Transverse colon (tissue), 4 donors: ENCODE measurements at regions not wholly inside any gene's neighbourhood (a gene's known extent, or its start where the extent isn't known, plus 50 kb on each side); places are given as distances from the start of the nearest gene placed in this dataset.

ENCODE experiments used
- DNase-seq: peaks from one replicate; pipeline ENCODE4 v3.0.0-alpha.2; 2019
- H3K27ac ChIP-seq, 4 donors: fragments of 200-600 bp; sonication (generic); 2 replicates each; pipeline ENCODE4 v1.5.1; 2016 to 2018; ENCODE audit warnings: inconsistent platforms in 4 of 4
- H3K27me3 ChIP-seq: fragments of 200-600 bp; sonication (generic); 2 replicates; pipeline ENCODE4 v1.5.1; 2017; ENCODE audit warnings: inconsistent platforms
- H3K36me3 ChIP-seq, 4 donors: fragments of 200-600 bp; sonication (generic); 2 replicates each; pipeline ENCODE4 v1.5.1; 2017 to 2019; ENCODE audit warnings: inconsistent platforms in 4 of 4
- H3K4me1 ChIP-seq, 4 donors: fragments of 200-600 bp; sonication (generic); 2 replicates each; pipeline ENCODE4 v1.5.1; 2017 to 2020; ENCODE audit warnings: inconsistent platforms in 4 of 4
- H3K4me3 ChIP-seq, 4 donors: fragments of 200-600 bp; sonication (generic); 1 replicate in 1 of 4; 2 replicates in 3 of 4; pipeline versions ENCODE4 v1.5.1 to v1.6.1; 2017 to 2019; ENCODE audit warnings: inconsistent platforms in 4 of 4
- H3K9me3 ChIP-seq, 2 donors: fragments of 200-600 bp; sonication (generic); 2 replicates each; pipeline ENCODE4 v1.5.1; 2017 to 2019; ENCODE audit warnings: inconsistent platforms in 2 of 2
- CTCF ChIP-seq, 5 experiments: fragments of 200-600 bp in 3 of 5; fragments of 450-650 bp in 2 of 5; sonication (generic) in 3 of 5; IDR thresholded peaks; 1 replicate in 2 of 5; 2 replicates in 3 of 5; pipeline ENCODE4 v1.5.1; 2016 to 2017; ENCODE audit warnings: antibody characterized with exemption in 5 of 5, inconsistent platforms in 3 of 5, mild to moderate bottlenecking in 2 of 5, moderate library complexity in 1 of 5
- EP300 ChIP-seq: sonication (generic); formaldehyde crosslinking; IDR thresholded peaks from one replicate; pipeline ENCODE4 v1.6.1; 2017; ENCODE audit warnings: antibody characterized with exemption, low read depth
- POLR2A ChIP-seq: fragments of 450-650 bp; IDR thresholded peaks from one replicate; pipeline ENCODE4 v1.6.1; 2016; ENCODE audit warnings: antibody characterized with exemption, mild to moderate bottlenecking, moderate library complexity
- POLR2AphosphoS5 ChIP-seq, 3 donors: sonication (generic); formaldehyde crosslinking; IDR thresholded peaks; one replicate each; pipeline ENCODE4 v1.6.1; 2016; ENCODE audit warnings: antibody characterized with exemption in 3 of 3
- WGBS, 2 donors: methylation state at CpG; one replicate each; pipeline ENCODE4 v1.1.5; 2018; ENCODE audit warnings: low coverage in 1 of 2; 5-methylcytosine and 5-hydroxymethylcytosine counted together
- in situ Hi-C, 4 donors: fragments of 200-750 bp; cut with MboI; loops; one replicate each; pipeline versions ENCODE4 v1.15.0 to v1.15.1; 2017; ENCODE audit warnings: low sequenced_read_pairs in 3 of 4, low pct_ligation_motif_present in 1 of 4, low pct_unique_long_range_greater_than_20kb in 1 of 4
- intact Hi-C: fragments of 100-400 bp; cut with DNase I; formaldehyde crosslinking; loops from one replicate; pipeline ENCODE4 v1.15.1; 2023; ENCODE audit warnings: low total_unique reads

DNA sequence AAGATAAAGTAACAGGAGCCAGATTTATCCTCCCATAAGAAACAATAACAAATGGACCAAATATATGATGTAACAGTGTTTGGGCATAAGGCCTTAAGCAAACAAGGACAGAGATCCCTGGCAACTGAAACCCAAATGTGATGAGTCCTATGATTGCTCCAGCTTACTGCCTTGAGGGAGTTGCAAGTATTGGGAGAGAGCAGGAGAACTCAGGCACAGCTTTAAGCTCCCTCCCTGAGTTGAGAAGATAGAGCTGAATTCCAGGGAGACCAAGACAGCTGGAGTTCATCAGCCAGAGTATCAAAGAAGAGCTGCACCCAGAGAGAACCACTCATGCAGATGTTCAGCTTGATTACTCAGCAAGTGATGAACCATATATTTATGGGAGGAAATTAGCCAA, 814.5 kb upstream of the RAB6C start:
- intact Hi-C loops: no loop called here
- DNase-seq: no peak
- Histone ChIP-seq H3K4me3 (no peak overlapping the region), H3K27me3 (no peaks in the 10 kb centered on the region), H3K27ac (no peak overlapping the region), H3K36me3 (no peaks in the 10 kb centered on the region), H3K4me1 (no peaks in the 10 kb centered on the region), H3K9me3 (no peaks in the 10 kb centered on the region)
- no peak for TF ChIP-seq CTCF (IDR thresholded peaks at IDR 0.05)
- TF ChIP-seq EP300: no peak
- TF ChIP-seq POLR2AphosphoS5 (IDR thresholded peaks at IDR 0.05): no peak
- TF ChIP-seq POLR2A: no peak
- in situ Hi-C loops: no loop called here

DNA sequence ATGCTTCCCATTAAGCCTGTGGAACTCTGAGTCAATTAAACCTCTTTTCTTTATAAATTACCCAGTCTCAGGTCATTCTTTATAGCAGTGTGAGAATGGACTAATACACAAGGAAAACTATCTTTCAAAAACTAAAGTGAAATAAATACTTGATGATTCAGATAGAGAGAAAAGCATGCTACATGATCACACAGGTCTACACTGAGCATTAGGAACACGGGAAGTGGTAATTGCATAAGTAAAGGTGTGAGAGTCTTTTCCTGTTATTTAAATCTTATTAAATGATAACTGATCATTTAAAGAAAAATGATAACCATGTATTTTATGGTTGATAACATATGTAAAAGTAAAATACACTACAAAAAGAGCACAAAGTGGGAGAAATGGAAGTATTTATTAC, 812.0 kb upstream of the RAB6C start:
- TF ChIP-seq EP300: no peak
- no peak for TF ChIP-seq CTCF (IDR thresholded peaks at IDR 0.05)
- TF ChIP-seq POLR2AphosphoS5 (IDR thresholded peaks at IDR 0.05): no peak
- no peak for TF ChIP-seq POLR2A
- Histone ChIP-seq H3K4me1 (no peaks in the 10 kb centered on the region), H3K4me3 (no peak overlapping the region), H3K9me3 (no peaks in the 10 kb centered on the region), H3K27ac (no peak overlapping the region), H3K36me3 (no peaks in the 10 kb centered on the region), H3K27me3 (no peaks in the 10 kb centered on the region)
- intact Hi-C loops: no loop called here
- DNase-seq: no peak
- in situ Hi-C loops: no loop called here
- 84 to 85% methylated on average over 1 of the region's 1 CpG for WGBS, 2 donors

- H3K4me1 ChIP-seq: no peaks in the 10 kb centered on the region
- no peaks in the 10 kb centered on the region for H3K9me3 ChIP-seq
- intact Hi-C loops (no loop called here), in situ Hi-C loops (no loop called here)
- no peaks in the 10 kb centered on the region for H3K27me3 ChIP-seq
- DNase-seq: no peak
- no peak for TF ChIP-seq EP300
- no peak for TF ChIP-seq CTCF (IDR thresholded peaks at IDR 0.05)
- TF ChIP-seq POLR2A: no peak
- no peak for TF ChIP-seq POLR2AphosphoS5 (IDR thresholded peaks at IDR 0.05)
- no peak overlapping the region for H3K27ac ChIP-seq
- no peak overlapping the region for H3K4me3 ChIP-seq
- 92 to 94% methylated on average over 2 of the region's 2 CpGs for WGBS, 2 donors
- H3K36me3 ChIP-seq: no peaks in the 10 kb centered on the region
These were observed 808.9 kb upstream of the RAB6C start for GRCh38 chr2:129170570-129170969.

DNA sequence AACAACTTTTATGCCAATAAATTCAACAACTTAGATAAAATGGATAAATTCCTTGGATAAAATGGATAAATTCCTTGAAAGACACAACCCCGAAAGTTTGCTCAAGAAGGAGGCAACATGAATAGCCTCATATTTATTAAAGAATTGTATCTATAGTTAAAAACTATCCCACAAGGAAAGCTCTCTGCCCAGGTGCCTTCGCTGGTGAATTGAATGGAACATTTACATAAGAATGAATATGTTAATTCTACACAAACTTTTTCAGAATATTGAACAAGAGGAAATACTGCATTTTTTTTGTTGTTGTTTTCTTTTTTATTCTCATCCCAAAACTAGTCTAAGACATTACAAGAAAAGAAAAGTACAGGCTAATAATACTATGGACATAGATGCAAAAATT, 805.3 kb upstream of the RAB6C start:
- intact Hi-C loops: no loop called here
- 79 to 89% methylated on average over 2 of the region's 2 CpGs for WGBS, 2 donors
- Histone ChIP-seq H3K4me1 (no peaks in the 10 kb centered on the region), H3K27ac (no peak overlapping the region), H3K36me3 (no peaks in the 10 kb centered on the region), H3K4me3 (no peak overlapping the region), H3K27me3 (no peaks in the 10 kb centered on the region), H3K9me3 (no peaks in the 10 kb centered on the region)
- TF ChIP-seq CTCF (IDR thresholded peaks at IDR 0.05): no peak
- TF ChIP-seq EP300: no peak
- TF ChIP-seq POLR2A: no peak
- no peak for TF ChIP-seq POLR2AphosphoS5 (IDR thresholded peaks at IDR 0.05)
- no peak for DNase-seq
- in situ Hi-C loops: no loop called here
